ENCODE measurements at regions not wholly inside any gene's neighbourhood (a gene's known extent, or its start where the extent isn't known, plus 50 kb on each side); places are given as distances from the start of the nearest gene placed in this dataset.

DNA sequence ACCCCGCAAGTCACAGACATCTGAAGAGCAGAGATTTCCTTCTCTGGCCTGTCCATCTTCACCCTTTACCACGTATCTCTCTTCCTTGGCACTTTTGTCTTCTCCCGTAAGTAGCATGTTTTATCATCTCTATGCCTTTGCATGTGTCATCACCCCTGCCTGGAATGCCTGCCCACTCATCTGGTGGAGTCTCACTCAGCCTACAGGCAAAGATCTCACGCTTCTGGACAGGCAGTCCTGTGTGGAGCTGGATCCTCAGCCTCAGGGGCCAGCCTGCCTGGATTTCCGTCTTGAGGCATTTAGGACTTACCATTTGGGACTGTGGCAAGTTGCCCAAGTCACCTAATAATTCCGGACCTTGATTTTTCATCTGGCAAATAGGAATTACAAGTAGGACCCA, 114.3 kb upstream of the CACNA2D3 start (continued):
- TF ChIP-seq, protein P1, sequence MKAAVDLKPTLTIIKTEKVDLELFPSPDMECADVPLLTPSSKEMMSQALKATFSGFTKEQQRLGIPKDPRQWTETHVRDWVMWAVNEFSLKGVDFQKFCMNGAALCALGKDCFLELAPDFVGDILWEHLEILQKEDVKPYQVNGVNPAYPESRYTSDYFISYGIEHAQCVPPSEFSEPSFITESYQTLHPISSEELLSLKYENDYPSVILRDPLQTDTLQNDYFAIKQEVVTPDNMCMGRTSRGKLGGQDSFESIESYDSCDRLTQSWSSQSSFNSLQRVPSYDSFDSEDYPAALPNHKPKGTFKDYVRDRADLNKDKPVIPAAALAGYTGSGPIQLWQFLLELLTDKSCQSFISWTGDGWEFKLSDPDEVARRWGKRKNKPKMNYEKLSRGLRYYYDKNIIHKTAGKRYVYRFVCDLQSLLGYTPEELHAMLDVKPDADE (IDR thresholded peaks at IDR 0.05): no peak
- TF ChIP-seq NANOG (IDR thresholded peaks at IDR 0.05; ENCODE audit: borderline replicate concordance): no peak
- no peak for TF ChIP-seq ZNF331 (CRISPR knock-in tag; IDR thresholded peaks at IDR 0.05; ENCODE audit: low read depth)
- TF ChIP-seq, protein P2, sequence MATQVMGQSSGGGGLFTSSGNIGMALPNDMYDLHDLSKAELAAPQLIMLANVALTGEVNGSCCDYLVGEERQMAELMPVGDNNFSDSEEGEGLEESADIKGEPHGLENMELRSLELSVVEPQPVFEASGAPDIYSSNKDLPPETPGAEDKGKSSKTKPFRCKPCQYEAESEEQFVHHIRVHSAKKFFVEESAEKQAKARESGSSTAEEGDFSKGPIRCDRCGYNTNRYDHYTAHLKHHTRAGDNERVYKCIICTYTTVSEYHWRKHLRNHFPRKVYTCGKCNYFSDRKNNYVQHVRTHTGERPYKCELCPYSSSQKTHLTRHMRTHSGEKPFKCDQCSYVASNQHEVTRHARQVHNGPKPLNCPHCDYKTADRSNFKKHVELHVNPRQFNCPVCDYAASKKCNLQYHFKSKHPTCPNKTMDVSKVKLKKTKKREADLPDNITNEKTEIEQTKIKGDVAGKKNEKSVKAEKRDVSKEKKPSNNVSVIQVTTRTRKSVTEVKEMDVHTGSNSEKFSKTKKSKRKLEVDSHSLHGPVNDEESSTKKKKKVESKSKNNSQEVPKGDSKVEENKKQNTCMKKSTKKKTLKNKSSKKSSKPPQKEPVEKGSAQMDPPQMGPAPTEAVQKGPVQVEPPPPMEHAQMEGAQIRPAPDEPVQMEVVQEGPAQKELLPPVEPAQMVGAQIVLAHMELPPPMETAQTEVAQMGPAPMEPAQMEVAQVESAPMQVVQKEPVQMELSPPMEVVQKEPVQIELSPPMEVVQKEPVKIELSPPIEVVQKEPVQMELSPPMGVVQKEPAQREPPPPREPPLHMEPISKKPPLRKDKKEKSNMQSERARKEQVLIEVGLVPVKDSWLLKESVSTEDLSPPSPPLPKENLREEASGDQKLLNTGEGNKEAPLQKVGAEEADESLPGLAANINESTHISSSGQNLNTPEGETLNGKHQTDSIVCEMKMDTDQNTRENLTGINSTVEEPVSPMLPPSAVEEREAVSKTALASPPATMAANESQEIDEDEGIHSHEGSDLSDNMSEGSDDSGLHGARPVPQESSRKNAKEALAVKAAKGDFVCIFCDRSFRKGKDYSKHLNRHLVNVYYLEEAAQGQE (IDR thresholded peaks at IDR 0.05; ENCODE audit: unreplicated experiment): no peak
- TF ChIP-seq, protein P3, sequence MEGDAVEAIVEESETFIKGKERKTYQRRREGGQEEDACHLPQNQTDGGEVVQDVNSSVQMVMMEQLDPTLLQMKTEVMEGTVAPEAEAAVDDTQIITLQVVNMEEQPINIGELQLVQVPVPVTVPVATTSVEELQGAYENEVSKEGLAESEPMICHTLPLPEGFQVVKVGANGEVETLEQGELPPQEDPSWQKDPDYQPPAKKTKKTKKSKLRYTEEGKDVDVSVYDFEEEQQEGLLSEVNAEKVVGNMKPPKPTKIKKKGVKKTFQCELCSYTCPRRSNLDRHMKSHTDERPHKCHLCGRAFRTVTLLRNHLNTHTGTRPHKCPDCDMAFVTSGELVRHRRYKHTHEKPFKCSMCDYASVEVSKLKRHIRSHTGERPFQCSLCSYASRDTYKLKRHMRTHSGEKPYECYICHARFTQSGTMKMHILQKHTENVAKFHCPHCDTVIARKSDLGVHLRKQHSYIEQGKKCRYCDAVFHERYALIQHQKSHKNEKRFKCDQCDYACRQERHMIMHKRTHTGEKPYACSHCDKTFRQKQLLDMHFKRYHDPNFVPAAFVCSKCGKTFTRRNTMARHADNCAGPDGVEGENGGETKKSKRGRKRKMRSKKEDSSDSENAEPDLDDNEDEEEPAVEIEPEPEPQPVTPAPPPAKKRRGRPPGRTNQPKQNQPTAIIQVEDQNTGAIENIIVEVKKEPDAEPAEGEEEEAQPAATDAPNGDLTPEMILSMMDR (conservative IDR thresholded peaks at IDR 0.05; ENCODE audit: low read depth in 2 of 2): no peak
- no peak for TF ChIP-seq ZNF114 (CRISPR knock-in tag; IDR thresholded peaks at IDR 0.05)

DNA sequence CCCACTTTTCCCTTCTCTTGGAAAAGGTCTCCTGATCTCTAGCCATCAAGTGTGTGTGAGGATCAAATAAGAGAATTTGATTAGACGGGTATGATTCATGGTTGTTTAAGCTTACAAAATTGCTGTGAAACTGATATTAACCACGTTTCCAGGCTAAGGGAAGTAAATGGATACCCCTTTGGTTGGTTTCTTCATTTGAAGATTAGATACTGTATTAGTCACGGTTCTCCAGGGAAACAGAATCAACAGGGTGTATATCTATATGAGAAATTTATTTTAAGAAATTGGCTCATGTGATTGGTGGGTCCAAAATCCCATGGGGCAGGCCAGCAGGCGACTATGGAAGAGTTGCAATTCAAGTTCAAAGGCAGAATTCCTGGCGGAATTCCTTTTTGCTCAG, 112.7 kb upstream of the SELENOK start:
- H3K27ac Mint-ChIP-seq: no peak overlapping the region
- Histone ChIP-seq H3K4me1 (ENCODE audit: insufficient read depth) (peaks cover 8% of the 10 kb centered on the region), H3F3A (replicated peaks; ENCODE audit: low read depth) (no peaks in the 10 kb centered on the region), H3K27me3 (ENCODE audit: insufficient read depth) (no peaks in the 10 kb centered on the region), H3K36me3 (ENCODE audit: insufficient read depth) (no peaks in the 10 kb centered on the region), H2AFZ (no peak overlapping the region), H3K4me2 (no peak overlapping the region), H3K9me2 (ENCODE audit: insufficient read depth) (no peaks in the 10 kb centered on the region), H3K79me2 (replicated peaks; ENCODE audit: insufficient read depth) (no peaks in the 10 kb centered on the region), H4K20me1 (replicated peaks; ENCODE audit: insufficient read depth) (no peaks in the 10 kb centered on the region), H3K27ac (ENCODE audit: low read depth) (no peak overlapping the region), H3K4me3 (no peak overlapping the region)
- DNase-seq (ENCODE audit: low spot score): no peak
- no peak for ATAC-seq
- H3K4me1 Mint-ChIP-seq: peaks cover 8% of the 10 kb centered on the region
- peaks cover 9% of the 10 kb centered on the region for H3K27me3 Mint-ChIP-seq (ENCODE audit: insufficient read depth, low read depth, poor library complexity)
- no peaks in the 10 kb centered on the region for H3K36me3 Mint-ChIP-seq (ENCODE audit: low read depth)
- no peak overlapping the region for H3K4me3 Mint-ChIP-seq
- H3K9me3 Mint-ChIP-seq: no peaks in the 10 kb centered on the region; the same call in 2 of the 3 replicates
- TF ChIP-seq STAT1 (IDR thresholded peaks at IDR 0.05; ENCODE audit: unreplicated experiment) (no peak), ZNF114 (CRISPR knock-in tag; IDR thresholded peaks at IDR 0.05) (no peak), JUNB (IDR thresholded peaks at IDR 0.05; ENCODE audit: unreplicated experiment) (no peak), EZH2 (IDR thresholded peaks at IDR 0.05; ENCODE audit: low read depth, unreplicated experiment) (no peak), ZNF331 (CRISPR knock-in tag; IDR thresholded peaks at IDR 0.05; ENCODE audit: low read depth) (no peak), POLR2AphosphoS5 (IDR thresholded peaks at IDR 0.05; ENCODE audit: low read depth) (no peak), CREB1 (CRISPR knock-in tag; IDR thresholded peaks at IDR 0.05; ENCODE audit: low read depth) (no peak), NANOG (IDR thresholded peaks at IDR 0.05; ENCODE audit: borderline replicate concordance) (no peak)
- TF ChIP-seq, protein P3 (conservative IDR thresholded peaks at IDR 0.05; ENCODE audit: low read depth in 2 of 2): no peak
- TF ChIP-seq, protein P1 (IDR thresholded peaks at IDR 0.05): no peak
